GM12872 (cell line): ENCODE measurements at regions not wholly inside any gene's neighbourhood (a gene's known extent, or its start where the extent isn't known, plus 50 kb on each side); places are given as distances from the start of the nearest gene placed in this dataset.

Experiments
- TF ChIP-seq, protein P1 (sequence below): IDR thresholded peaks from 3 replicates; pipeline ENCODE4 v1.5.1; 2011; ENCODE audit warnings: low read depth, mild to moderate bottlenecking, low read length, moderate library complexity; ENCODE audit not compliant: insufficient read depth

DNA sequence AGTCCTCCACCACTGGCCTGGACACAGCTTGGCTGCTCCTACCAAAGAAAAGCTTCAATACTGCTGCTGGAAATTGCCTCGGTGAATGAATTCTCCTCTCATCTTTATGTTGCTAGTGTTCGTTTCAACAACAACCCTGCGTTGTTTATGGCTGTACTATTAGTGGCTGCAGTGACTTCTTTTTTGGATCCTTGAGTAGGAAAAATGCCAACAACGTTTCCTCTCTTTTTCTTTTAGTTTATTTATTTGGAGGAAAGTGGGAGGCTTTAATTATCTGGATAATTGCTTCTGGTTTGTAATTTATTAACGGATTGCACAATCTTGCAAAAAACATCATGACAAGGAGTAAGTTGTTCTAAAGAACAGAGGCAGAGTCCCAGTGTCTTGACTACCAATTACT is 464.1 kb upstream of the TRAM1L1 start:
- TF ChIP-seq, protein P1, sequence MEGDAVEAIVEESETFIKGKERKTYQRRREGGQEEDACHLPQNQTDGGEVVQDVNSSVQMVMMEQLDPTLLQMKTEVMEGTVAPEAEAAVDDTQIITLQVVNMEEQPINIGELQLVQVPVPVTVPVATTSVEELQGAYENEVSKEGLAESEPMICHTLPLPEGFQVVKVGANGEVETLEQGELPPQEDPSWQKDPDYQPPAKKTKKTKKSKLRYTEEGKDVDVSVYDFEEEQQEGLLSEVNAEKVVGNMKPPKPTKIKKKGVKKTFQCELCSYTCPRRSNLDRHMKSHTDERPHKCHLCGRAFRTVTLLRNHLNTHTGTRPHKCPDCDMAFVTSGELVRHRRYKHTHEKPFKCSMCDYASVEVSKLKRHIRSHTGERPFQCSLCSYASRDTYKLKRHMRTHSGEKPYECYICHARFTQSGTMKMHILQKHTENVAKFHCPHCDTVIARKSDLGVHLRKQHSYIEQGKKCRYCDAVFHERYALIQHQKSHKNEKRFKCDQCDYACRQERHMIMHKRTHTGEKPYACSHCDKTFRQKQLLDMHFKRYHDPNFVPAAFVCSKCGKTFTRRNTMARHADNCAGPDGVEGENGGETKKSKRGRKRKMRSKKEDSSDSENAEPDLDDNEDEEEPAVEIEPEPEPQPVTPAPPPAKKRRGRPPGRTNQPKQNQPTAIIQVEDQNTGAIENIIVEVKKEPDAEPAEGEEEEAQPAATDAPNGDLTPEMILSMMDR: no peak

DNA sequence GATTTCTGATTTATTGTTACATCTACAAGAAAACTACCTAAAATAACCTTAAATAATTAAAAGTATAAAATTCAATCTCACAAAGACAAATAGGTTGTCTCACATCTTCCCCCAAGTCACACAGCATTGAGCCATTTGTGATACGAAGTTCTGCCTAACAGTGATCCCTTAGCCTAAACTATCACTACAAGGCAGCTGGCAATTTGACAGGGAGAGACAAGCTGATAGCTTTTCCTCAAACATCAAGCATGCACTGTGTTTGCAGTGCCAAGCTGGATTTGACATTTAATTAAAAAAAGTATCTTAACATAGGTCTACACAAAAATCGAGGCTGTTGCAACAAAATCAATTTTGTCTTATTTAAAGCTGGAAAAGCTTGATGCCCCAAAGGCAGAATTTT is 464.7 kb upstream of the TRAM1L1 start:
- TF ChIP-seq, protein P1: no peak

DNA sequence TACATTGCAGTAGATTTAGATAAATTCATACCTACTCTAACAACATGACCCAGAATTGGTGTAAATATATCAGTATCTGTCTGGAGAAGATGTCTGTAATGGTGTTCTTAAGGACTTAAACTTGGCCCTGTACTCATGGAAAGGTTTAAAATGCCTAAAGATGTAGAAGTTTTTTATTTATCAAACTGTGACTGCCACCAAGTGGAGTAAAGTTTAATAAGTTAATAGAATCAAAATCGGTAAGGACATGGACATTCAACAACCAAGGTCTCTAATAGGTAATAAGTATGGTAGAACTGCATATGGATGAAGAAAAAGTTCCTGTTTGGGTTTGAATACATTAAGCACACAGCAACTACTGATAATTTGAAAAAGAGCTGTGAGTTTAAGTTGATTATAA is 474.0 kb upstream of the NDST3 start:
- TF ChIP-seq, protein P1: no peak

DNA sequence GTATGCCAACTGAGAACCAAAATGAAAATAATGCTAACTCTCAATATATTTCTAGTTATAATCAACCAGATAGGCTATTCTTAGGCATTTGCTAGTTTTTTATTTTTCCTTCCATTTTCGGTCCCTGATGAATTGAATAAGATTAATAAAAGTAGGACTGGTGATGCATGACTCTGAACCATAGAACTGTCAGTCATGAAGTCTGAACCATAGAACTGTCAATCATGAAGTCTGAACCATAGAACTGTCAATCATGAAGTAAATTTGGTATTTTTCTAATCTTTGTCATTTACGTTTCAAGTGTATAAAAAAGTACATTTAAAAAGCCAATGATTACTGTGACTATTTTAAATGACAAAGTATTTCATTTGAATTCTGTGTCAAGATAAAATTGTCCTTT is 460.2 kb upstream of the NDST3 start:
- TF ChIP-seq, protein P1: no peak

DNA sequence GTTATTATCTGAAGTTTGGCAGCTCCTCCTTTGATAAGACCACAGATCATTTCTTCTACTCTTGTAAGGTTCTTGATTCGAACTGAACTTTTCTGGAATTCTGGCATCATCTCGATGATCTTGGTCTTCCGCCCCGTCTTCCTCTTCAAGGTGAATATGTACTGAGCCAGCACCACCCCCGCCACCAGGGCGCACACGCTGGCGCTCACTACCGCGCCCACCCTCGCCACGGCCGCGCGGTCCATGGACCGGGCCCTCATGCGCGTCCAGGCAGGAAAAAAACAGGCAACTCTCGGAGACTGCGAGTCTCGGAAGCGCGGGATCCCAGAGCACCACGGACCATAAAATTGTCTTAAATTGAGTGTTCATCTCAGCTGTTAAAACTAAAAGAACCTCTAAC is 458.4 kb upstream of the NDST3 start:
- TF ChIP-seq, protein P1: no peak

DNA sequence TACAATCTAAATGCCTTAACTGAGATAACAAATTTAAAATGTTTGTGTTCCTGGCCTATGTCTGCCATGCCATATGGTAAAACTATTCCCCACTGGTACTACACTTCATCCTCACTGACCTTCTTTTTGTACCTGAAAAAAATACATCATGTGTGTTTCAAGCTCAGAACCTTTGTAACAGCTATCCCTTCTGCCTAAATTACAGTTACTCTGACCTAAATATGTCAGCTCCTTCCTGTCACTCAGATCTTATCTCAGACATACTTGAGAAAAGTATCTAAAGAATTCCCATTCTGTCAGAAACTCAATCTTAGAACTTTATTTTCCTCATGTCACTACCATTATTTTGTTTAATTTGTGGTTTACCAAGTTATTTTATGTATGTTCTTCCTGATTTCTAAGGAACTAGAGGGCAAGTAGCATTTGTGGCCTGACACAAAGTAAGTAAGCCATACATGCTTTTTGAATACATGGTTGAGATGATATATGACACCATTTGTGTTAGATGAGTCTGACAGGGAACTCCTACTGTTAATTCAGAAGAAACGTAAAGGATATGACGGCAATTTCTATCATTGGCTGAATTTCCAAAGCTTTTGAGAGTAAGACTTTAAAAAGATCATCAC is 456.5 kb upstream of the NDST3 start:
- TF ChIP-seq, protein P1: no peak

DNA sequence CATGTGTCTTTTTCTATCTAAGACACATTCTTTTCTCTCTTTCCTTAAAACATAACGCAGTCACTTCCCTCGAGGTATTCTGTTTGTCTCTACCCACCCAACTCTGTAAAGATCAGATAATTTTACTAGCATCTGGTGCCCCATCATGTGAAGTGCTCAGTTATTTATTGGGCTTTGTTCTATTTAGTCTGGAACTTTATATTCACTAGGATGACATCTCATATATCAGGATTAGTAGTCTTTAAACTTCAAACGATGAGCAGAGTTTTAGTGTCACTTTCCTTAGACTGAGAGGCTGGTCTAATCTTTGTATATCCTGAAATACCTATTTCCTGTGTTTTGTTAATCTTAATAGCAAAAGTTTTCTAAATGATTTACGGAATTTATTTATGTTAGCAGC is 445.5 kb upstream of the NDST3 start:
- TF ChIP-seq, protein P1: no peak
